ENCODE measurements at regions not wholly inside any gene's neighbourhood (a gene's known extent, or its start where the extent isn't known, plus 50 kb on each side); places are given as distances from the start of the nearest gene placed in this dataset.

DNA sequence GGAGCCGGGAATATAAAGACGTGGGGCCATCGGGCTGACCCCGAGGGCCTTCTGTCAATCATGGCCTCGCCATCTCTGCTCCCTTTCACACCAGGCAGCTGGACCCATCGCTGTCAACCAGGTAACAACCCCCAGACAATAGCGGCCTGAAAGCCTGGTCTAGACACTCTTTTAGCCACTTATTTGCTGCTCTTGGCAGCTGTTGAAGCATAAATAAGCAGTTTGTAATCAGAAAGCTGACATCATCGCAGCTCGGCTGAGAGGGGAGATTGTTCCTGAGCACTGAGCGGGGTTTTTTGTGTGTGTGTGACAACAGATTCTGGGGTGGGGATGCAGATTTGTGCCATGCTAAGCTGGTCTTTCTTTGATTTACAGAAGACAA is 423.6 kb upstream of the POU3F3 start:
- Histone ChIP-seq H3K9me2 (ENCODE audit: insufficient read depth, low read length) (no peaks in the 10 kb centered on the region), H3K4me3 (ENCODE audit: low read length) (peak overlapping the region; percentile 27), H3K9ac (ENCODE audit: low read length) (peak overlapping the region; percentile 60), H3K4me2 (ENCODE audit: low read length) (no peak overlapping the region), H3K27me3 (ENCODE audit: insufficient read depth, low read depth, low read length) (no peaks in the 10 kb centered on the region), H3K36me3 (ENCODE audit: insufficient read depth, low read length) (no peaks in the 10 kb centered on the region), H4K20me1 (ENCODE audit: insufficient read depth) (no peaks in the 10 kb centered on the region), H3K79me2 (replicated peaks; ENCODE audit: insufficient read depth, low read length) (peaks cover 17% of the 10 kb centered on the region), H2AFZ (ENCODE audit: low read depth, low read length) (peak overlapping the region; percentile 44), H3K9me3 (ENCODE audit: low read length) (no peaks in the 10 kb centered on the region), H3F3A (ENCODE audit: insufficient read depth, low read length, poor library complexity, severe bottlenecking) (no peaks in the 10 kb centered on the region), H3K27ac (ENCODE audit: low read length) (peak overlapping the region; percentile 82)
- peak; percentile 74 for TF ChIP-seq POLR2AphosphoS5 (IDR thresholded peaks at IDR 0.05)
- TF ChIP-seq SMC3 (conservative IDR thresholded peaks at IDR 0.05; ENCODE audit: poor library complexity) = no peak
- TF ChIP-seq MXI1 (conservative IDR thresholded peaks at IDR 0.05; ENCODE audit: poor library complexity, severe bottlenecking) = no peak
- TF ChIP-seq TAF1 (IDR thresholded peaks at IDR 0.05; ENCODE audit: low read depth) = no peak
- TF ChIP-seq EZH2 (IDR thresholded peaks at IDR 0.05; ENCODE audit: borderline replicate concordance, insufficient read depth, low read length, poor library complexity, severe bottlenecking) = no peak
- no peak for TF ChIP-seq RAD21 (conservative IDR thresholded peaks at IDR 0.05)
- peak; percentile 36 for TF ChIP-seq EP300 (conservative IDR thresholded peaks at IDR 0.05; ENCODE audit: poor library complexity, severe bottlenecking)
- TF ChIP-seq, protein P1, sequence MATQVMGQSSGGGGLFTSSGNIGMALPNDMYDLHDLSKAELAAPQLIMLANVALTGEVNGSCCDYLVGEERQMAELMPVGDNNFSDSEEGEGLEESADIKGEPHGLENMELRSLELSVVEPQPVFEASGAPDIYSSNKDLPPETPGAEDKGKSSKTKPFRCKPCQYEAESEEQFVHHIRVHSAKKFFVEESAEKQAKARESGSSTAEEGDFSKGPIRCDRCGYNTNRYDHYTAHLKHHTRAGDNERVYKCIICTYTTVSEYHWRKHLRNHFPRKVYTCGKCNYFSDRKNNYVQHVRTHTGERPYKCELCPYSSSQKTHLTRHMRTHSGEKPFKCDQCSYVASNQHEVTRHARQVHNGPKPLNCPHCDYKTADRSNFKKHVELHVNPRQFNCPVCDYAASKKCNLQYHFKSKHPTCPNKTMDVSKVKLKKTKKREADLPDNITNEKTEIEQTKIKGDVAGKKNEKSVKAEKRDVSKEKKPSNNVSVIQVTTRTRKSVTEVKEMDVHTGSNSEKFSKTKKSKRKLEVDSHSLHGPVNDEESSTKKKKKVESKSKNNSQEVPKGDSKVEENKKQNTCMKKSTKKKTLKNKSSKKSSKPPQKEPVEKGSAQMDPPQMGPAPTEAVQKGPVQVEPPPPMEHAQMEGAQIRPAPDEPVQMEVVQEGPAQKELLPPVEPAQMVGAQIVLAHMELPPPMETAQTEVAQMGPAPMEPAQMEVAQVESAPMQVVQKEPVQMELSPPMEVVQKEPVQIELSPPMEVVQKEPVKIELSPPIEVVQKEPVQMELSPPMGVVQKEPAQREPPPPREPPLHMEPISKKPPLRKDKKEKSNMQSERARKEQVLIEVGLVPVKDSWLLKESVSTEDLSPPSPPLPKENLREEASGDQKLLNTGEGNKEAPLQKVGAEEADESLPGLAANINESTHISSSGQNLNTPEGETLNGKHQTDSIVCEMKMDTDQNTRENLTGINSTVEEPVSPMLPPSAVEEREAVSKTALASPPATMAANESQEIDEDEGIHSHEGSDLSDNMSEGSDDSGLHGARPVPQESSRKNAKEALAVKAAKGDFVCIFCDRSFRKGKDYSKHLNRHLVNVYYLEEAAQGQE (IDR thresholded peaks at IDR 0.05; ENCODE audit: borderline replicate concordance) = peak; percentile 31
- TF ChIP-seq, protein P2, sequence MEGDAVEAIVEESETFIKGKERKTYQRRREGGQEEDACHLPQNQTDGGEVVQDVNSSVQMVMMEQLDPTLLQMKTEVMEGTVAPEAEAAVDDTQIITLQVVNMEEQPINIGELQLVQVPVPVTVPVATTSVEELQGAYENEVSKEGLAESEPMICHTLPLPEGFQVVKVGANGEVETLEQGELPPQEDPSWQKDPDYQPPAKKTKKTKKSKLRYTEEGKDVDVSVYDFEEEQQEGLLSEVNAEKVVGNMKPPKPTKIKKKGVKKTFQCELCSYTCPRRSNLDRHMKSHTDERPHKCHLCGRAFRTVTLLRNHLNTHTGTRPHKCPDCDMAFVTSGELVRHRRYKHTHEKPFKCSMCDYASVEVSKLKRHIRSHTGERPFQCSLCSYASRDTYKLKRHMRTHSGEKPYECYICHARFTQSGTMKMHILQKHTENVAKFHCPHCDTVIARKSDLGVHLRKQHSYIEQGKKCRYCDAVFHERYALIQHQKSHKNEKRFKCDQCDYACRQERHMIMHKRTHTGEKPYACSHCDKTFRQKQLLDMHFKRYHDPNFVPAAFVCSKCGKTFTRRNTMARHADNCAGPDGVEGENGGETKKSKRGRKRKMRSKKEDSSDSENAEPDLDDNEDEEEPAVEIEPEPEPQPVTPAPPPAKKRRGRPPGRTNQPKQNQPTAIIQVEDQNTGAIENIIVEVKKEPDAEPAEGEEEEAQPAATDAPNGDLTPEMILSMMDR (IDR thresholded peaks at IDR 0.05; ENCODE audit: poor library complexity, severe bottlenecking) = no peak

GRCh38 chr2:104430852-104431251 is 423.1 kb upstream of the POU3F3 start:
- H3K4me3 ChIP-seq (ENCODE audit: low read length) = peak overlapping the region; percentile 27
- H4K20me1 ChIP-seq (ENCODE audit: insufficient read depth) = no peaks in the 10 kb centered on the region
- peak overlapping the region; percentile 82 for H3K27ac ChIP-seq (ENCODE audit: low read length)

More at GRCh38 chr2:104430852-104431251, 423.1 kb upstream of the POU3F3 start:
- Histone ChIP-seq H3K36me3 (ENCODE audit: insufficient read depth, low read length) (no peaks in the 10 kb centered on the region), H2AFZ (ENCODE audit: low read depth, low read length) (peak overlapping the region; percentile 44), H3K79me2 (replicated peaks; ENCODE audit: insufficient read depth, low read length) (peaks cover 18% of the 10 kb centered on the region), H3K4me2 (ENCODE audit: low read length) (no peak overlapping the region), H3K27me3 (ENCODE audit: insufficient read depth, low read depth, low read length) (no peaks in the 10 kb centered on the region), H3K9me2 (ENCODE audit: insufficient read depth, low read length) (no peaks in the 10 kb centered on the region), H3K9me3 (ENCODE audit: low read length) (no peaks in the 10 kb centered on the region), H3F3A (ENCODE audit: insufficient read depth, low read length, poor library complexity, severe bottlenecking) (no peaks in the 10 kb centered on the region), H3K9ac (ENCODE audit: low read length) (peak overlapping the region; percentile 60)
- TF ChIP-seq, protein P2 (IDR thresholded peaks at IDR 0.05; ENCODE audit: poor library complexity, severe bottlenecking) = no peak
- TF ChIP-seq SMC3 (conservative IDR thresholded peaks at IDR 0.05; ENCODE audit: poor library complexity) (no peak), EP300 (conservative IDR thresholded peaks at IDR 0.05; ENCODE audit: poor library complexity, severe bottlenecking) (peak; percentile 61), EZH2 (IDR thresholded peaks at IDR 0.05; ENCODE audit: borderline replicate concordance, insufficient read depth, low read length, poor library complexity, severe bottlenecking) (no peak), POLR2AphosphoS5 (IDR thresholded peaks at IDR 0.05) (peak; percentile 37)
- TF ChIP-seq, protein P1 (IDR thresholded peaks at IDR 0.05; ENCODE audit: borderline replicate concordance) = no peak
